ENCODE measurements at regions not wholly inside any gene's neighbourhood (a gene's known extent, or its start where the extent isn't known, plus 50 kb on each side); places are given as distances from the start of the nearest gene placed in this dataset.
"Not testable (repeated sequence)": the region's sequence is repeated elsewhere in the genome, so short reads cannot be mapped to it uniquely, and the experiment has no call there.

DNA sequence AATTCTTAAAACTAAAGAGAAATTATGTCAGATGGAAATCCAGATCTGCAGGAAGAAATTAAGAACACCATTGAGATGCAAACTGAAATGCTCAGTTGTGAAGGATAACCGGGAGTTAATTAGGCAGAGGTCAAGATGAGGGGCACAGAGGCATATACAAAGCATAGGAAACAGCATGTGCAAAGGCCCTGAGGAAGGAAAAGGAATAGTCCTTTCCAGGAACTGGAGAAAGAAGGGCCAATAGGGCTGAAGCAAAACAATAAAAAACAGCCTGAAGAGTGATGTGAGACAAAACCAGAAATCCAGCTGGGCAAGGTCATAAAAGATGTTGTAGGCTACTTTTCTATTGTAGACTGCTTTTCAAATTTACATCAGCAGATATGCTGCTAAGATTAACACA lies 155.1 kb downstream of the AVL9 start:
- BruUV-seq (replicated peaks); ATAC-seq (ENCODE audit: low read depth); POLR2A ChIA-PET (ENCODE audit: unreplicated experiment); H2BK5ac ChIP-seq (ENCODE audit: low read depth, low read length, poor library complexity, severe bottlenecking); H3K23ac ChIP-seq (ENCODE audit: low read depth, low read length); H3K9me3 ChIP-seq (ENCODE audit: control insufficient read depth, insufficient read depth, low read length); H2BK120ac ChIP-seq (ENCODE audit: low read depth, low read length); H3K9ac ChIP-seq (ENCODE audit: low read depth, low read length); in situ Hi-C loops (cut with MboI; ENCODE audit: low sequenced_read_pairs); H3K4me1 ChIP-seq (ENCODE audit: control insufficient read depth, insufficient read depth, low read length); H3K27me3 ChIP-seq (ENCODE audit: control insufficient read depth, insufficient read depth, low read length); H2BK15ac ChIP-seq (ENCODE audit: low read depth, low read length); H3K36me3 ChIP-seq (ENCODE audit: control insufficient read depth, insufficient read depth, low read length); H3K9me1 ChIP-seq (ENCODE audit: insufficient read depth, low read length); H4K8ac ChIP-seq (ENCODE audit: low read depth in 2 of 2, low read length in 2 of 2); H3K4ac ChIP-seq (ENCODE audit: low read depth, low read length); H2BK20ac ChIP-seq (ENCODE audit: low read depth, low read length); H3K18ac ChIP-seq (ENCODE audit: low read depth, low read length); H4K20me1 ChIP-seq (ENCODE audit: insufficient read depth, low read length); CTCF ChIA-PET; H2AFZ ChIP-seq (replicated peaks; ENCODE audit: low read length, poor library complexity); H4K91ac ChIP-seq (ENCODE audit: insufficient read depth, low read depth, low read length); H3K14ac ChIP-seq (replicated peaks; ENCODE audit: low read depth, low read length); H2AK9ac ChIP-seq (replicated peaks; ENCODE audit: low read depth, low read length, poor library complexity); H2AK5ac ChIP-seq (ENCODE audit: low read depth, low read length); intact Hi-C loops (cut with micrococcal nuclease); DNase-seq; H3K4me3 ChIP-seq (ENCODE audit: insufficient read depth, low read depth, low read length); H3K56ac ChIP-seq (ENCODE audit: extremely low read depth, insufficient read depth, low read length); H4K5ac ChIP-seq (ENCODE audit: low read depth, low read length); H3K27ac ChIP-seq (ENCODE audit: insufficient read depth, low read length); dilution Hi-C loops (cut with HindIII; ENCODE audit: low sequenced_read_pairs, unreplicated experiment); H3K4me2 ChIP-seq (ENCODE audit: low read depth, low read length); H3K79me1 ChIP-seq (ENCODE audit: low read depth in 1 of 2, low read length in 2 of 2): not testable (repeated sequence)
- no CpG with 5 or more reads among the region's 1 CpG for WGBS, 2 experiments (ENCODE audit: extremely low coverage in 2 of 2, insufficient read length in 1 of 2)
